HG03442 (cell line): ENCODE measurements at regions not wholly inside any gene's neighbourhood (a gene's known extent, or its start where the extent isn't known, plus 50 kb on each side); places are given as distances from the start of the nearest gene placed in this dataset.

Experiments
- ATAC-seq: cut with Tn5 transposase; IDR thresholded peaks from one replicate; pipeline ENCODE4 v1.9.1; 2021; ENCODE audit warnings: mild to moderate bottlenecking, moderate library complexity; ENCODE audit not compliant: unreplicated experiment

DNA sequence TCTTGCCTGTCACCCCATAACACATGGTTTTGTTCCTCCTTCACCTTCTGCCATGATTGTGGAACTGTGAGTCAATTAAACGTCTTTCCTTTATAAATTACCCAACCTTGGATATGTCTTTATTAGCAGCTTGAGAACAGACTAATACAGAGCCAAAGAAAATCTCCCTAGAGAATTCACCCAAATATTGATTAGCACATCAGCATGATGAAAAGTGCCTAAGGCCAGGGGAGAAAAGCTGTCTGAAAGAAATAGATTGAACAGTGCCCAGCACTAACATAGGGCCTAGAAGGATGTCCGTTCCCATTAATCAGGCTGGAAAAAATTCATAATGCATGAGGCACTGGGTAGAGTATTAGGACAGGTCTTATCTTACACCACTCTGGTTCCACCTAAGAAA, 111.9 kb upstream of the CALN1 start:
- ATAC-seq = no peak

DNA sequence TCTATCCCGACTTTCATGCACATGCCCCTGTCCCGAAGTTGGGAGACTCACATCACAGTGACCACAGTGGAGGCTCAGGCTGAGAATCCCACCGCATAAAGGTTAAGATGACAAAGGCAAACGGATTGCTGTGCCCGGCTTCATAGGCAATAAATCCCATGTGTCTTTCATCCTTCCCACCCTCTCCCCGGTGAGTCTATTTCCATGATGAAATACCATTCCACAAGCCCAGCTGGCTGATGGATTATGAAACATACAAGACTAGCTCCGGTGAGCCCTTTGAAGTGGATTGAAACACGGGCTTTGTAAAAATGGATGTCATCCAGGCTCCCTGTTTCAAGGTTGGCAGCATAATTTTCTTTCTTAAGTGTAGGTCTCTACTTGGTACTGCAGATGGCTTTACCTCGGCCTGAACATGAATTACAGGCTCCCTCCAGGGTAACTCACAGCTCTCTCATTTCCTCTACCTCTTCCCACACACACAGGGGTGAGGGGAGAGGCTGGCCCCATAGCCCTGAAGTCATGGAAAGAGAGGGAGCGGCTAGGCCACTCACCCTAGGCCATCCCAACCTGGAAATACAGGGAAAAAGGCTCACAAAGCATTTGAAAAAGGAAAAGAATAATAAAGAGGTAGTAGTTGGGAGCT, 92.0 kb upstream of the CALN1 start:
- ATAC-seq = no peak

DNA sequence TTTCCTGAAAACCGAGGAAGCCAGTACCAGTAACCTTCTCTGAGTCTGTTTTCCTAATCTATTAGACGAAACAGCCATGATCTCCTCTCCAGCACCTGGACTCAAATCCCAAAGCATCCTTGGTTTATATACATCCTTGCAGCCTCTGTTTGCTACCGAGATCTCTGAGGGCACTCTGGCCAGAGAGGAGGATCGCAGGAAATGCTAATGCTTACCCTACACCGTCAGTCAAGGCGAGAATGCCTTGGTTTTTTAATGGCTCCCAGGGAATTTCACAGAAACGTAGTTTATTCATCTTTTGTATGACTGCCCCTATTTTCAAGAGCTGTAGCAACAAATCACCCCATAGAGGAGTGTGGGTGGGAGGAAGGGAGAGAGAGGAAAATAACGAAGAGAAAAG, 91.5 kb upstream of the CALN1 start:
- ATAC-seq = no peak

DNA sequence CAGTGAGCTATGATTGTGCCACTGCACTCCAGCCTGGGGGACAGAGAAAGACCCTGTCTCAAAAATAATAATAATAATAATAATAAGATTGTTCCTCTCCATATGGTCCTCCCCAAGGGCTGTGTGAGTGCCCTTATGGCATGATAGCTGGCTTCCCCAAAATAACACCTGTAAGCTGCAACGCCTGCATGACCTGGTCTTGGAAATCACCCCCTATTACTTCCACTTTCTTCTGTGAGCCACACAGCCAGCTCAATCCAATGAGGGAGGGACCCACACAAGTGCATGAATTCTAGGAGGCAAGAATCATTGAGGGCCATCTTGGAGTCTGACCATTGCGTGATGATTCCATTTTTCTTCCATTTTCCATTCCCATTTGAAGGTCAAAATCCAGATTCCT, 82.7 kb upstream of the CALN1 start:
- no peak for ATAC-seq

DNA sequence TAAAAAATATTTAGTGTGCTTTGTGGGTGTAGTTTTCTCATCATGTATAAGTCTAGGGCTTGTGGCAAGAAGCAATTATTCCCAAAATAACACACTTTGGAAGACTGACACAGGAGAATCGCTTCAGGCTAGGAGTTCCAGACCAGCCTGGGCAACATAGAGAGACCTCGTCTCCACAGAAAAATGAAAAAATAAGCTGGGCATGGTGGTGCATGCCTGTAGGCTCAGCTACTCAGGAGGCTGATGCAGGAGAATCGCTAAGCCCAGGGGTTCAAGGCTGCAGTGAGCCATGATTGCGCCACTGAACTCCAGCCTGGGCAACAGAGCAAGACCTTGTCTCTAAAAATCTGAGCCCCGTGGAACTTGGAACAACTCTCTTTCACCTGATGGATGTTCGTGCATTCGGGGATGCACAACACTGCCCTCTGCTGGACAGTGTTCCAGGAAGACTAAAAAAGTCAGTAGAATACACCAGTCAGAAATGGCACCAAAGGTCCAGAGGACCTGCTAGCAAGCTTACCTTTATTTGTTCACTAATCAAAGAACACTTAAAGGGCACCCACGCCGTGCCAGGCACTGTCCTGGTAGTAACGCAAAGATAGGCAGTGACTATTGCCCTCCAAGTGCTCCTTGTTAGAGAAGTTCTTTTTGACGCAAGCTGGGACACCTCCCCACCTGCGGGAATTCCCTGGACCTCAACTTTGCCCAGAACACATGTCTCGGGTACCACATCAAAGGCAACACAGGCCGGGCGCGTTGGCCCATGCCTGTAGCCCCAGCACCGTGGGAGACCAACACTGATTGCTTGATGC, 81.9 kb upstream of the CALN1 start:
- peak; percentile 80 for ATAC-seq

DNA sequence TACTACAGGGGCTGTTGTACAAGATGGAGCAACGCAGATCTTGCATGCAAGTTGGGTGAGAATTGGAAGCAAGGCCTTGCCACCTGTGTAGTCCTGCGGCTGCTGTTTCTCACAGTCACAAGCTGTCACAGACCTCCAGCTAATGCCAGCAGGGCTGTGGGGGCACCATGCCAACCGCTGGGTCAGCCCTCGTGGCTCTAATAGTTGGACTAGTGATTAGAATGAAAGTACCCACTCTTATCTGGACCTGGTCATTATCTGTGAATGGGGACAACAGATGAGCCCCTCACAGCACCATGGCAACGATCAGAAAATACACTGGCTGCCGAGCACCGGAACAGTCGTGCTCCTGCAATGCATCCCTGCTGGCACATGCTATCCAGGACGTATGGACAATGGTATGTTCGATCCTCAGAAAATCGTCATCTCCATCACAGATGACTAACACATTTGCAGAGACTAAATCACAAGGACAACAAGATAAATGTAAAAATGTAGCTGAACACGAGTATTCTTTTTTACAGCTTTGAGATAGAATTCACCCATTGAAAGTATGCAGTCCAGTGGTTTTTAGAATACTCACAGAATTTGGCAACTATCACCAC, 80.4 kb upstream of the CALN1 start:
- ATAC-seq = no peak

DNA sequence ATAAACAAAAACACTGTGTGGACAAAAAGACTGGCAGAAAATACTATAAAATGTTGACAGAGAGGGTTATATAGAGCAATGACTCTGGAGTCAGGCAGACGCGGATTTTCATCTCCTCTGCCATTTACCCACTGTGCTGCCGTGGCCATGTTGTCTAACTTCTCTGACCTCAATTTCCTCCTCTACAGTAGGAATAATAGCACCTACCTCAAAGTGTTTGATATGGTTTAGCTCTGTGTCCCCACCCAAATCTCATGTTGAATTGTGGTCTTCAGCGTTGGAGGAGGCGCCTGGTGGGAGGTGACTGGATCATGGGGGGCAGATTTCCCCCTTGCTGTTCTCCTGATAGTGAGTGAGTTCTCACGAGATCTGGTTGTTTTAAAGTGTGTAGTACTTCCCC, 78.2 kb upstream of the CALN1 start:
- ATAC-seq = no peak

DNA sequence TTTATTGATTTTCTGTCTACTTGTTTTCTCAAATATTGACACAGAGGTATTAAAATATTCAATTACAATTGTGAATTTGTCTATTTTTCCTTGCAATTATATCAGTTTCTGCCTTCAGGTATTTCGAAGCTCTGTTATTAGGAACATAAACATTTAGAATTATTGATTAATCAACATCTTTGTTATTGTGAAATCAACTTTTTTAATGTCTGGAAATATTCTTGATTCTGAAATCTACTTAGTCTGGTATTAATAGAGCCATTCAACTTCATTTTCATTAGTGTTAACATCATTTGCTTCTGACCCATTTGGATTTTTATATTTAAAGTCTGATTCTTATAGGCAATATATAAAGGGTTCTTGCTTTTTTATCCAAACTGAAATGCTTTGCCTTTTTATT, 69.8 kb upstream of the CALN1 start:
- ATAC-seq = no peak

DNA sequence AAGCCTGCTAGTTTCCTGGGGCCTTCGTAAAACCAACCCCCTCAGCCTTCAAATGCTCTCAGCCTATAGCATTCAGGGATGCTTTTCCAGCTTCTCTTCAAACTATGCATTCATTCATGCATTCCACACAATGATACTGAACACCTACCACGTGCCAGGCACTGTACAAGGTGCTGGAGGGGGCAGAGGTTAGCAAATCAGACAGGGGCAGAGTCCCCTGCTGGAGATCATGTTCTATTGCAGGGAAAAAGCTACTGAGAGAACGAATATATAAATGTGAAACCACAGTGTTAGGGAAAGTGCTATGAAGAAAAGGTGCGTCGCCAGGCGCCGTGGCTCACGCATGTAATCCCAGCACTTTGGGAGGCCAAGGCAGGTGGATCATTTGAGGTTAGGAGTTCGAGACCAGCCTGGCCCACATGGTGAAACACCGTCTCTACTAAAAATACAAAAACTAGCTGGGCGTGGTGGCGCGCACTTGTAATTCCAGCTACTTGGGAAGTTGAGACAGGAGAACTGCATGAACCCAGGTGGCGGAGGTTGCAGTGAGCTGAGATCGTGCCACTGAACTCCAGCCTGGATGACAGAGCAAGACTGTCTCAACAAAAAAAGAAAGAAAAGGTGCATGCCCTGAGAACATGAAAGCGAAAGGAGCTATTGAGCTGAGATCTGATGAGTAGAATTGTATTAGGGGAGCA, 64.6 kb upstream of the CALN1 start:
- ATAC-seq = no peak

DNA sequence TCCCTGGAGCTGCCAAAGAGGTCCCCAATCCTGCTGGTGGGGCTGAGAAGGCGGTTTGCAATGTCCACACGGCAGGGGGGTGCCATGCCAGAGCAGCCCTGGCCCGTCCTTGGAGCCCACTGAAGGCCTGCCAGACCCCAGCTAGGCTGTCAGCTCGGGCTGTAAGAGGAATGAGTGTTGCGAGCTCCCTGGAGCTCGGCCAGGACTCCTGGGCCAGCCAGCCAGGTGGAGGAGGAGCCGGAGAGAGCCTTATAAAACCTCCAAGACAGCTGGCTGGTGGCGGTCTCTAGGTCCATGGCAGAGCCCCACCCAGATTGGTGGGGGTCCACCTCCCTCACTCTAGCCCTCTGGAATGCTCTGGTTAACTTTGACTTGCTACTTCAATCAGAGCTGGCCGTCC, 55.1 kb upstream of the CALN1 start:
- no peak for ATAC-seq

DNA sequence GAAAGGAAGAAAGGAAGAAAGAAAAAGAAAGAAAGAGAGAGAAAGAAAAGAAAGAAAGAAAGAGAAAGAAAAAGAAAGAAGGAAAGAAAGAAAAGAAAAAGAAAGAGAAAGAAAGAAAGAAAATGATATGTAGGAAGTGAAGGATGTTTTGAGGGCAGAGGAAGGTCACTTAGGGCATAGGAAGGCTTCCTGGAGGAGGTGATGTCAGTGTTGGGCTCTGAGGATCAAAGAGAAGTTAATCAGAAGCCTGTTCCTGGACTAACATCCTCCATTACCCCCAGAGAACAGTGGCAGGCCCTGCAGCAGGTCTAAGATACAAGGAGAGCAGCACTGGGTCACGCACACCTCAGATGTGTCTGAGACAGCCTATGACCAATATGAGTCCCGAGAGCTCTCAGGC, 54.7 kb upstream of the CALN1 start:
- ATAC-seq = no peak

DNA sequence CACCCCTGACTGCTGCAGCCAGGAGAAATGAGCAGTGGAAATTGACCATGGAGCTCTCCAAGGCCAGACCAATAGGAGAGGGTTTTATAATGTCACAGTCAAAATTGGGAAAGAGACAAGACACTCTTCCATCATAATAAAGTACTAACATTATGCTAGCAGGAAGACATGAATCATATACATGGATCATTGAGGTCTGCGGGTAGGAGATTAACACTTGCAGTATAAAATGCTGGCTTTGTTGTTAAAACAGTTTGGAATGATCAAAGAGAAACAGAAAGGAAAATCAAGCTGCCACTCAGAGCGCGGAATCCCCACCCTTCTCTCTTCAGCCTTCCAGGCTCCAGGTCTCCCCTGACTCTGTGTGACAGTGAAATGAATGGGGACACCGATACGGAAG, 53.4 kb upstream of the CALN1 start:
- ATAC-seq = no peak

DNA sequence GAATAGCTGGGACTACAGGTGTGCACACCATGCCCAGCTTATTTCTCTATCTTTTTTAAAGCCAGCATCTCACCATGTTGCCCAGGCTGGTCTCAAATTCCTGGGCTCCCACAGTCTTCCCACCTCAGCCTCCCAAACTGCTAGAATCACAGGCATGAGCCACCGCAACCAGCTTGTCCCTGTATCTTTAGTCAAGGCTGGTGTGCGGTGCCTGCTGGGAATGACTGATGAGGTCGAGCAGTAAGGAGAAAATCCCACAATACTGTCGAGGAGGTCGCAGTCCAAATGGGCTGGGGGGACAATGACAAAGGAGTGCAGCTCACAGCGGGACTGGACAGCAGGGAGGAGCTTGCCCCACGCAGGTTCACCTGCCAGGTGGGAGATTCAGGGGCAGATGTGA, 50.2 kb upstream of the CALN1 start:
- ATAC-seq = no peak
